GM19455 (cell line): ENCODE measurements at regions not wholly inside any gene's neighbourhood (a gene's known extent, or its start where the extent isn't known, plus 50 kb on each side); places are given as distances from the start of the nearest gene placed in this dataset.

ENCODE experiments used
- ATAC-seq: cut with Tn5 transposase; IDR thresholded peaks from one replicate; pipeline ENCODE4 v1.9.1; 2021; ENCODE audit not compliant: unreplicated experiment

GRCh38 chr2:234286956-234287355, 209.9 kb downstream of the ARL4C start:
- no peak for ATAC-seq

GRCh38 chr2:234286118-234286598, 210.7 kb downstream of the ARL4C start:
- no peak for ATAC-seq

GRCh38 chr2:234285541-234285940, 211.3 kb downstream of the ARL4C start:
- no peak for ATAC-seq

- no peak for ATAC-seq
Measured at GRCh38 chr2:234279637-234280036, 217.2 kb downstream of the ARL4C start.

- peak; percentile 61 for ATAC-seq
Measured at GRCh38 chr2:234278556-234279255, 218.2 kb downstream of the ARL4C start.

GRCh38 chr2:234275515-234275914, 221.4 kb downstream of the ARL4C start:
- ATAC-seq, result no peak

- ATAC-seq, result no peak
Measured at GRCh38 chr2:234273887-234274584, 222.8 kb downstream of the ARL4C start.

- no peak for ATAC-seq
Measured at GRCh38 chr2:234272069-234272850, 221.8 kb downstream of the SPP2 start.

GRCh38 chr2:234271338-234271737, 220.8 kb downstream of the SPP2 start:
- ATAC-seq, result no peak

GRCh38 chr2:234269769-234270204, 219.3 kb downstream of the SPP2 start:
- no peak for ATAC-seq

- ATAC-seq, result no peak
Measured at GRCh38 chr2:234267534-234267933, 217.0 kb downstream of the SPP2 start.

- ATAC-seq, result no peak
Measured at GRCh38 chr2:234266952-234267351, 216.4 kb downstream of the SPP2 start.

- no peak for ATAC-seq
Measured at GRCh38 chr2:234265206-234265605, 214.7 kb downstream of the SPP2 start.

GRCh38 chr2:234261736-234262135, 211.2 kb downstream of the SPP2 start:
- ATAC-seq, result no peak

GRCh38 chr2:234259440-234259839, 208.9 kb downstream of the SPP2 start:
- no peak for ATAC-seq

- ATAC-seq, result no peak
Measured at GRCh38 chr2:234258562-234259141, 208.2 kb downstream of the SPP2 start.

GRCh38 chr2:234257859-234258561, 207.5 kb downstream of the SPP2 start:
- ATAC-seq, result no peak

GRCh38 chr2:234256516-234256915, 206.0 kb downstream of the SPP2 start:
- ATAC-seq, result no peak

GRCh38 chr2:234254783-234255521, 204.4 kb downstream of the SPP2 start:
- no peak for ATAC-seq

- ATAC-seq, result no peak
Measured at GRCh38 chr2:234252772-234253171, 202.3 kb downstream of the SPP2 start.
